SH-SY5Y (cell line): ENCODE measurements at regions not wholly inside any gene's neighbourhood (a gene's known extent, or its start where the extent isn't known, plus 50 kb on each side); places are given as distances from the start of the nearest gene placed in this dataset.

Source experiments
- GATA2 ChIP-seq: IDR thresholded peaks from 2 replicates; pipeline ENCODE4 v1.6.1; 2011; ENCODE audit warnings: mild to moderate bottlenecking, low read depth, low read length
- GATA3 ChIP-seq: IDR thresholded peaks from 2 replicates; pipeline ENCODE4 v1.6.1; 2011; ENCODE audit warnings: low read depth, mild to moderate bottlenecking, low read length, moderate library complexity

GRCh38 chr1:87905651-87906050 lies 577.0 kb downstream of the LMO4 start:
- no peak for TF ChIP-seq GATA2
- TF ChIP-seq GATA3 = no peak

- TF ChIP-seq GATA2 (no peak), GATA3 (no peak)
Observed at GRCh38 chr1:87906078-87906477, 577.4 kb downstream of the LMO4 start.

GRCh38 chr1:87913361-87913760 lies 584.7 kb downstream of the LMO4 start:
- no peak for TF ChIP-seq GATA3
- TF ChIP-seq GATA2 = no peak

GRCh38 chr1:87914396-87914795 lies 585.7 kb downstream of the LMO4 start:
- TF ChIP-seq GATA3 (no peak), GATA2 (no peak)

GRCh38 chr1:87915771-87916170 lies 587.1 kb downstream of the LMO4 start:
- TF ChIP-seq GATA3 (no peak), GATA2 (no peak)

GRCh38 chr1:87916965-87917364 lies 588.3 kb downstream of the LMO4 start:
- TF ChIP-seq GATA3 = no peak
- no peak for TF ChIP-seq GATA2

- TF ChIP-seq GATA2 = no peak
- no peak for TF ChIP-seq GATA3
Observed at GRCh38 chr1:87918398-87918797, 589.7 kb downstream of the LMO4 start.

- no peak for TF ChIP-seq GATA2
- TF ChIP-seq GATA3 = no peak
Observed at GRCh38 chr1:87922885-87923284, 594.2 kb downstream of the LMO4 start.

- TF ChIP-seq GATA3 (no peak), GATA2 (no peak)
Observed at GRCh38 chr1:87926131-87926830, 597.6 kb downstream of the LMO4 start.

- TF ChIP-seq GATA3 (no peak), GATA2 (no peak)
Observed at GRCh38 chr1:87926921-87927320, 598.2 kb downstream of the LMO4 start.

GRCh38 chr1:87927391-87928280 lies 599.0 kb downstream of the LMO4 start:
- no peak for TF ChIP-seq GATA3
- no peak for TF ChIP-seq GATA2

GRCh38 chr1:87928623-87929022 lies 599.9 kb downstream of the LMO4 start:
- TF ChIP-seq GATA2 (no peak), GATA3 (no peak)

- TF ChIP-seq GATA2 (no peak), GATA3 (no peak)
Observed at GRCh38 chr1:87929906-87930305, 601.2 kb downstream of the LMO4 start.

GRCh38 chr1:87930796-87931195 lies 602.1 kb downstream of the LMO4 start:
- TF ChIP-seq GATA2 = no peak
- no peak for TF ChIP-seq GATA3

GRCh38 chr1:87933171-87933570 lies 604.5 kb downstream of the LMO4 start:
- TF ChIP-seq GATA2 (no peak), GATA3 (no peak)

- no peak for TF ChIP-seq GATA2
- TF ChIP-seq GATA3 = no peak
Observed at GRCh38 chr1:87935130-87935529, 606.5 kb downstream of the LMO4 start.
